Liver (tissue), 8 donors: ENCODE measurements at regions not wholly inside any gene's neighbourhood (a gene's known extent, or its start where the extent isn't known, plus 50 kb on each side); places are given as distances from the start of the nearest gene placed in this dataset.
"Not testable (repeated sequence)": the region's sequence is repeated elsewhere in the genome, so short reads cannot be mapped to it uniquely, and the experiment has no call there.

Source experiments
- DNase-seq: peaks from one replicate; pipeline ENCODE4 v3.0.0-alpha.2; 2017; ENCODE audit warnings: low spot score
- H3K27ac ChIP-seq, 2 donors: one replicate each; pipeline ENCODE4 v1.7.0; 2013; ENCODE audit warnings: inconsistent platforms in 2 of 2, low read length in 2 of 2, control low read depth in 1 of 2, low read depth in 1 of 2, mild to moderate bottlenecking in 1 of 2
- H3K27me3 ChIP-seq, 4 donors: one replicate each; pipeline versions ENCODE4 v1.6.1 to v1.7.0; 2013; ENCODE audit warnings: low read length in 3 of 4, inconsistent platforms in 1 of 4, mild to moderate bottlenecking in 1 of 4, moderate library complexity in 1 of 4; ENCODE audit not compliant: control insufficient read depth in 4 of 4, insufficient read depth in 4 of 4
- H3K36me3 ChIP-seq, 4 donors: one replicate each; pipeline versions ENCODE4 v1.6.1 to v1.7.0; 2013; ENCODE audit warnings: low read length in 3 of 4, mild to moderate bottlenecking in 3 of 4, low read depth in 1 of 4, moderate library complexity in 1 of 4; ENCODE audit not compliant: control insufficient read depth in 4 of 4, insufficient read depth in 3 of 4
- H3K4me1 ChIP-seq, 4 donors: one replicate each; pipeline versions ENCODE4 v1.6.1 to v1.7.0; 2013; ENCODE audit warnings: low read length in 3 of 4, mild to moderate bottlenecking in 3 of 4, moderate library complexity in 1 of 4; ENCODE audit not compliant: control insufficient read depth in 4 of 4, insufficient read depth in 4 of 4
- H3K4me3 ChIP-seq, 3 donors: one replicate each; pipeline versions ENCODE4 v1.6.1 to v1.7.0; 2013; ENCODE audit warnings: low read length in 3 of 3, control low read depth in 1 of 3, low read depth in 1 of 3, mild to moderate bottlenecking in 1 of 3
- H3K9ac ChIP-seq, 2 donors: one replicate each; pipeline ENCODE4 v1.7.0; 2013; ENCODE audit warnings: low read length in 2 of 2, mild to moderate bottlenecking in 2 of 2, moderate library complexity in 2 of 2, control low read depth in 1 of 2, low read depth in 1 of 2
- H3K9me3 ChIP-seq, 4 donors: one replicate each; pipeline versions ENCODE4 v1.6.1 to v1.7.0; 2013; ENCODE audit warnings: low read length in 3 of 4; ENCODE audit not compliant: control insufficient read depth in 4 of 4
- FOXA1 ChIP-seq: IDR thresholded peaks from 2 replicates; pipeline ENCODE4 v1.6.1; 2016; ENCODE audit warnings: antibody characterized with exemption
- FOXA2 ChIP-seq: IDR thresholded peaks from 2 replicates; pipeline ENCODE4 v1.6.1; 2016; ENCODE audit warnings: antibody characterized with exemption
- GABPA ChIP-seq, 2 donors: IDR thresholded peaks in 1 of 2; conservative IDR thresholded peaks in 1 of 2; 2 replicates each; pipeline ENCODE4 v1.6.1; 2016; ENCODE audit warnings: antibody characterized with exemption in 2 of 2, mild to moderate bottlenecking in 1 of 2, moderate library complexity in 1 of 2
- HNF4A ChIP-seq, 2 donors: conservative IDR thresholded peaks; 2 replicates each; pipeline ENCODE4 v1.6.1; 2016; ENCODE audit warnings: antibody characterized with exemption in 2 of 2, mild to moderate bottlenecking in 2 of 2
- HNF4G ChIP-seq: IDR thresholded peaks from 2 replicates; pipeline ENCODE4 v1.6.1; 2016; ENCODE audit warnings: antibody characterized with exemption
- JUND ChIP-seq, 2 donors: IDR thresholded peaks; 2 replicates each; pipeline ENCODE4 v1.6.1; 2016; ENCODE audit warnings: antibody characterized with exemption in 2 of 2
- NR2F2 ChIP-seq: IDR thresholded peaks from 2 replicates; pipeline ENCODE4 v1.6.1; 2016; ENCODE audit warnings: antibody characterized with exemption
- SP1 ChIP-seq: IDR thresholded peaks from 2 replicates; pipeline ENCODE4 v1.6.1; 2018; ENCODE audit warnings: antibody characterized with exemption, mild to moderate bottlenecking
- TAF1 ChIP-seq: conservative IDR thresholded peaks from 2 replicates; pipeline ENCODE4 v1.6.1; 2016; ENCODE audit warnings: antibody characterized with exemption, mild to moderate bottlenecking
- YY1 ChIP-seq: IDR thresholded peaks from 2 replicates; pipeline ENCODE4 v1.6.1; 2016; ENCODE audit warnings: antibody characterized with exemption, mild to moderate bottlenecking
- WGBS: extraction: QIAGEN DNeasy Blood & Tissue Kit; methylation state at CpG from one replicate; pipeline ENCODE4 v1.1.7; 2013; 5-methylcytosine and 5-hydroxymethylcytosine counted together
- TF ChIP-seq, protein P1 (sequence below): IDR thresholded peaks from 2 replicates; pipeline ENCODE4 v1.6.1; 2016; ENCODE audit warnings: antibody characterized with exemption, mild to moderate bottlenecking
- TF ChIP-seq, protein P2 (sequence below): IDR thresholded peaks from 2 replicates; pipeline ENCODE4 v1.6.1; 2016; ENCODE audit warnings: antibody characterized with exemption
- TF ChIP-seq, protein P3 (sequence below): fragments of 150-350 bp; IDR thresholded peaks from 2 replicates; pipeline ENCODE4 v1.5.1; 2017; ENCODE audit warnings: improper control_type of control experiment, low read depth, low read length; ENCODE audit not compliant: missing input control
- TF ChIP-seq, protein P4 (sequence below): IDR thresholded peaks from 2 replicates; pipeline ENCODE4 v1.6.1; 2016; ENCODE audit warnings: antibody characterized with exemption
- donor health status: healthy.
- donor health status: healthy.
- donor health status: healthy.
- donor health status: healthy.
- donor health status: healthy.

DNA sequence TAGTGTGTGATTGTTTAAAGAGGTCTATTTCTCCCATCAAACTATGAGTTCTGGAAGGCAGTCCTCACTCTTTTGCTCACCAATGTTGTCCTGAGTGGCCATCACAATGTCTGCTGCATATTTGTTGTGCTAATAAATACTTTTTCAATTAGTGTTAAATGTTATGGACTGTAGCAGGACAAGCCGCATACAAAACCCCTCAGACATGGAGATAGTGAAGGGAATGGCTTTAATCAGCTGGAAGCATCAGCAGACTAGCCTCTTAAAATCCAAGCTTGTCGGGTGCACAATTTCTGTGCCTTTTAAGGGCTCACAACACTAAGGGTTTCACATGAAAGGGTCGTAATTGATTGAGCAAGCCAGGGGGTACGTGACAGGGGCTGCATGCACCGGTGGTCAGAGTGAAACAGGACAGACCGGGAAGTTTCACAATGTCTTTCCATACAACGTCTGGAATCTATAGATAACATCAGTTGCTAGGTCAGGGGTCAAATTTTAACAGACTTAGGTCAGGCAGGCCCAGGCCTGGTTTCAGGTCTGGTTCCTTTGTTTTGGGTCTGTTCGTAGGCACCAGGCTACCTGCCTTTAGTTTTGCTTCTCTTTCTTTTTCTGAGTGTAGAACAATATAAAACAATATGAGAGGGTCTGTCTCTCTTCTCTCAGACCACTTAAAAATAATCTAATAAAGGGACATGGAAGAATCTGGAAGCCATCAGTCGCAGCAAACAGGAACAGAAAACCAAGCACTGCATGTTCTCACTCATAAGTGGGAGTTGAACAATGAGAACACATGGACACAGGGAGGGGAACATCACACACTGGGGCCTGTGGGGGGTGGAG is 327.6 kb upstream of the HTR1E start:
- no peaks in the 10 kb centered on the region for H3K36me3 ChIP-seq
- 50% methylated on average over 9 of the region's 9 CpGs for WGBS
- H3K27ac ChIP-seq, result no peak overlapping the region
- DNase-seq, result no peak
- H3K9me3 ChIP-seq, result no peaks in the 10 kb centered on the region
- no peak for TF ChIP-seq JUND (IDR thresholded peaks at IDR 0.05)
- TF ChIP-seq, protein P1, sequence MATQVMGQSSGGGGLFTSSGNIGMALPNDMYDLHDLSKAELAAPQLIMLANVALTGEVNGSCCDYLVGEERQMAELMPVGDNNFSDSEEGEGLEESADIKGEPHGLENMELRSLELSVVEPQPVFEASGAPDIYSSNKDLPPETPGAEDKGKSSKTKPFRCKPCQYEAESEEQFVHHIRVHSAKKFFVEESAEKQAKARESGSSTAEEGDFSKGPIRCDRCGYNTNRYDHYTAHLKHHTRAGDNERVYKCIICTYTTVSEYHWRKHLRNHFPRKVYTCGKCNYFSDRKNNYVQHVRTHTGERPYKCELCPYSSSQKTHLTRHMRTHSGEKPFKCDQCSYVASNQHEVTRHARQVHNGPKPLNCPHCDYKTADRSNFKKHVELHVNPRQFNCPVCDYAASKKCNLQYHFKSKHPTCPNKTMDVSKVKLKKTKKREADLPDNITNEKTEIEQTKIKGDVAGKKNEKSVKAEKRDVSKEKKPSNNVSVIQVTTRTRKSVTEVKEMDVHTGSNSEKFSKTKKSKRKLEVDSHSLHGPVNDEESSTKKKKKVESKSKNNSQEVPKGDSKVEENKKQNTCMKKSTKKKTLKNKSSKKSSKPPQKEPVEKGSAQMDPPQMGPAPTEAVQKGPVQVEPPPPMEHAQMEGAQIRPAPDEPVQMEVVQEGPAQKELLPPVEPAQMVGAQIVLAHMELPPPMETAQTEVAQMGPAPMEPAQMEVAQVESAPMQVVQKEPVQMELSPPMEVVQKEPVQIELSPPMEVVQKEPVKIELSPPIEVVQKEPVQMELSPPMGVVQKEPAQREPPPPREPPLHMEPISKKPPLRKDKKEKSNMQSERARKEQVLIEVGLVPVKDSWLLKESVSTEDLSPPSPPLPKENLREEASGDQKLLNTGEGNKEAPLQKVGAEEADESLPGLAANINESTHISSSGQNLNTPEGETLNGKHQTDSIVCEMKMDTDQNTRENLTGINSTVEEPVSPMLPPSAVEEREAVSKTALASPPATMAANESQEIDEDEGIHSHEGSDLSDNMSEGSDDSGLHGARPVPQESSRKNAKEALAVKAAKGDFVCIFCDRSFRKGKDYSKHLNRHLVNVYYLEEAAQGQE, result no peak
- TF ChIP-seq NR2F2, result no peak
- TF ChIP-seq, protein P2, sequence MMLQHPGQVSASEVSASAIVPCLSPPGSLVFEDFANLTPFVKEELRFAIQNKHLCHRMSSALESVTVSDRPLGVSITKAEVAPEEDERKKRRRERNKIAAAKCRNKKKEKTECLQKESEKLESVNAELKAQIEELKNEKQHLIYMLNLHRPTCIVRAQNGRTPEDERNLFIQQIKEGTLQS, result no peak
- TF ChIP-seq HNF4A (conservative IDR thresholded peaks at IDR 0.05), result no peak
- no peak for TF ChIP-seq SP1
- TF ChIP-seq, protein P3, sequence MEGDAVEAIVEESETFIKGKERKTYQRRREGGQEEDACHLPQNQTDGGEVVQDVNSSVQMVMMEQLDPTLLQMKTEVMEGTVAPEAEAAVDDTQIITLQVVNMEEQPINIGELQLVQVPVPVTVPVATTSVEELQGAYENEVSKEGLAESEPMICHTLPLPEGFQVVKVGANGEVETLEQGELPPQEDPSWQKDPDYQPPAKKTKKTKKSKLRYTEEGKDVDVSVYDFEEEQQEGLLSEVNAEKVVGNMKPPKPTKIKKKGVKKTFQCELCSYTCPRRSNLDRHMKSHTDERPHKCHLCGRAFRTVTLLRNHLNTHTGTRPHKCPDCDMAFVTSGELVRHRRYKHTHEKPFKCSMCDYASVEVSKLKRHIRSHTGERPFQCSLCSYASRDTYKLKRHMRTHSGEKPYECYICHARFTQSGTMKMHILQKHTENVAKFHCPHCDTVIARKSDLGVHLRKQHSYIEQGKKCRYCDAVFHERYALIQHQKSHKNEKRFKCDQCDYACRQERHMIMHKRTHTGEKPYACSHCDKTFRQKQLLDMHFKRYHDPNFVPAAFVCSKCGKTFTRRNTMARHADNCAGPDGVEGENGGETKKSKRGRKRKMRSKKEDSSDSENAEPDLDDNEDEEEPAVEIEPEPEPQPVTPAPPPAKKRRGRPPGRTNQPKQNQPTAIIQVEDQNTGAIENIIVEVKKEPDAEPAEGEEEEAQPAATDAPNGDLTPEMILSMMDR, result no peak
- no peak for TF ChIP-seq FOXA2
- TF ChIP-seq TAF1, result no peak
- TF ChIP-seq FOXA1, result no peak
- TF ChIP-seq, protein P4, sequence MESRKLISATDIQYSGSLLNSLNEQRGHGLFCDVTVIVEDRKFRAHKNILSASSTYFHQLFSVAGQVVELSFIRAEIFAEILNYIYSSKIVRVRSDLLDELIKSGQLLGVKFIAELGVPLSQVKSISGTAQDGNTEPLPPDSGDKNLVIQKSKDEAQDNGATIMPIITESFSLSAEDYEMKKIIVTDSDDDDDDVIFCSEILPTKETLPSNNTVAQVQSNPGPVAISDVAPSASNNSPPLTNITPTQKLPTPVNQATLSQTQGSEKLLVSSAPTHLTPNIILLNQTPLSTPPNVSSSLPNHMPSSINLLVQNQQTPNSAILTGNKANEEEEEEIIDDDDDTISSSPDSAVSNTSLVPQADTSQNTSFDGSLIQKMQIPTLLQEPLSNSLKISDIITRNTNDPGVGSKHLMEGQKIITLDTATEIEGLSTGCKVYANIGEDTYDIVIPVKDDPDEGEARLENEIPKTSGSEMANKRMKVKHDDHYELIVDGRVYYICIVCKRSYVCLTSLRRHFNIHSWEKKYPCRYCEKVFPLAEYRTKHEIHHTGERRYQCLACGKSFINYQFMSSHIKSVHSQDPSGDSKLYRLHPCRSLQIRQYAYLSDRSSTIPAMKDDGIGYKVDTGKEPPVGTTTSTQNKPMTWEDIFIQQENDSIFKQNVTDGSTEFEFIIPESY, result no peak
- TF ChIP-seq YY1, result no peak
- TF ChIP-seq HNF4G, result no peak
- no peak for TF ChIP-seq GABPA (IDR thresholded peaks at IDR 0.05 in 1 of 2, conservative IDR thresholded peaks at IDR 0.05 in 1 of 2)
- no peak overlapping the region for H3K4me3 ChIP-seq
- no peaks in the 10 kb centered on the region for H3K4me1 ChIP-seq
- peaks cover 0 to 2% (median 0%) of the 10 kb centered on the region in 4 donors for H3K27me3 ChIP-seq
- H3K9ac ChIP-seq, result no peak overlapping the region

DNA sequence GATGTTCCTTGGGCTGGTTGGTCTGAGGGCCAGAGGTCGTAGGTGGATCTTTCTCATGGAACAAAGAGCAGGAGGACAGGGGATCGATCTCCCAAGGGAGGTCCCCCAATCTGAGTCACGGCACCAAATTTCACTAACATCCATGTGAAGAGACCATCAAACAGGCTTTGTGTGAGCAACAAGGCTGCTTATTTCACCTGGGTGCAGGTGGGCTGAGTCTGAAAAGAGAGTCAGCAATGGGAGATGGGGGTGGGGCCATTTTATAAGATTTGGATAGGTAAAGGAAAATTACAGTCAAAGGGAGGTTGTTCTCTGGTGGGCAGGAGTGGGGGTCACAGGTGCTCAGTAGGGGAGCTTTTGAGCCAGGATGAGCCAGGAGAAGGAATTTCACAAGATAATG is 334.0 kb upstream of the HTR1E start:
- not testable (repeated sequence) for H3K9ac ChIP-seq, H3K36me3 ChIP-seq, H3K9me3 ChIP-seq, H3K27me3 ChIP-seq, H3K27ac ChIP-seq, H3K4me3 ChIP-seq, DNase-seq, H3K4me1 ChIP-seq
- 85% methylated on average over 3 of the region's 3 CpGs for WGBS

DNA sequence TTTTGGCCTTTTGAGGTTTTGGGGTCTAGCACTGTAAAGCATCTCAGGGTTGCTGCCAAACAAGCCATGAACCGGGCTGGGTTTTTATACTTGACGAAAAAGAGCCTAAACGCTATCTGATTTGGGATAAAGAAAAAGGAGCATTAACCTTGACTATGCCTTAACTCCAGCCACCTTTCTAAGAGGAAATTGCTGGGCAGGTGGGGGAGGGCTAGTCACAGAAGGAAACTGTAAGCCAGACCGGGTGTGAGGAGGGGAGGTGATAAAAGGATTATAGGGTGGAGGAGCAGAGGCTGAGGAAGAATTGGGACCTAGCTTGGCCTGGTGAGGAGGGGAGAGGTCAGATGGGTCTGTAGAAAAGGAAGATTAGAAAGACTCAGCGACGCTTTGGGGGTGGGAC is 335.2 kb upstream of the HTR1E start:
- H3K27me3 ChIP-seq, H3K9me3 ChIP-seq, DNase-seq, H3K4me3 ChIP-seq, H3K9ac ChIP-seq, H3K36me3 ChIP-seq, H3K27ac ChIP-seq, H3K4me1 ChIP-seq: not testable (repeated sequence)
- WGBS, result 69% methylated on average over 6 of the region's 6 CpGs

DNA sequence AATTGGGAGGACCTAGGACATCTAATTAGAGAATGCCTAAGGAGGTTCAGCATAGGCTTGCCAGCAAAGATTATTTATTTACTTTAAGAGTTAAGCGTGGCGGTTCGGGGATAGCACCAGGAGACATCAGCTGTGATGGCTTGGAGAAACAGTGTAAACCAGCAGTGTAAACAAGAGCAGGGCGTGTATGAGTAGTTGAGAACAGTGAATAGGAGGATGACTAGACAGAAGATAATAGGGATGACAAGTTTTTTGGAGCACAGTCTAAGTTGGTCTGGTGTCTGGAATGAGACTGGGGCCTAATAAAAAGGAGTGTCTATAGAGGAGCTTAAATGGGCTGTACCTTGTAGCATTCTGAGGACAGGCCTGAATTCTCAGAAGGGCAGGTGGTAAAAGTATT is 338.4 kb upstream of the HTR1E start:
- WGBS, result 62% methylated on average over 4 of the region's 4 CpGs
- not testable (repeated sequence) for H3K4me1 ChIP-seq, H3K36me3 ChIP-seq, H3K4me3 ChIP-seq, H3K9me3 ChIP-seq, H3K27ac ChIP-seq, H3K27me3 ChIP-seq, H3K9ac ChIP-seq, DNase-seq
